Activated CD8-positive, alpha-beta memory T cell treated with anti-CD3 and anti-CD28 coated beads for 48 hours (primary cell): ENCODE measurements at regions not wholly inside any gene's neighbourhood (a gene's known extent, or its start where the extent isn't known, plus 50 kb on each side); places are given as distances from the start of the nearest gene placed in this dataset.

Experiments
- DNase-seq, 3 experiments: peaks; one replicate each; pipeline ENCODE4 v3.0.0-alpha.2; 2020; ENCODE audit warnings: low read depth in 2 of 3, low spot score in 2 of 3

- no peak for DNase-seq
Measured at GRCh38 chr13:31925079-31925478, 106.5 kb upstream of the FRY start.

DNA sequence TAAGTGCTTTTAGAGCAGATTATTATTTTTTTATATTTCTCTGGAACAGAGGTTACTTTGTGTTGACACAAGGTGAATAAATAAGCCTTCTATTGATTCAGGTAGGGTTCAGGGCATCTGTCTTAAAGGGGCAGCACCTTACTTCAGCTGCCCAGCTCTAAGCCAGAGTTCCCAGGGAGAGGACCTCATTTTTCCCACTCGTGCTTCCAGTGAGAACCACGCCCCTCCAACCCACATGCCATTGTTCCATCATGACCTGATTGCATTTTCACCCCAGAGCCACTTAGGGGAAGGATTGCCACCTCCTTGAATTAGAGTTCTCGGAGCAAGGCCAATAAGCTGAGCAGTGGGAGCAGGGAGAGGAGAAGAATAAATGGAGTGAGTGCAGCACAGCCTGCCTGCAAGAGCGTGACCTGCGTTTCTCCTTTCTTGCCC lies 104.3 kb upstream of the FRY start:
- no peak for DNase-seq

- DNase-seq: no peak
Measured at GRCh38 chr13:31929031-31929770, 102.4 kb upstream of the FRY start.

DNA sequence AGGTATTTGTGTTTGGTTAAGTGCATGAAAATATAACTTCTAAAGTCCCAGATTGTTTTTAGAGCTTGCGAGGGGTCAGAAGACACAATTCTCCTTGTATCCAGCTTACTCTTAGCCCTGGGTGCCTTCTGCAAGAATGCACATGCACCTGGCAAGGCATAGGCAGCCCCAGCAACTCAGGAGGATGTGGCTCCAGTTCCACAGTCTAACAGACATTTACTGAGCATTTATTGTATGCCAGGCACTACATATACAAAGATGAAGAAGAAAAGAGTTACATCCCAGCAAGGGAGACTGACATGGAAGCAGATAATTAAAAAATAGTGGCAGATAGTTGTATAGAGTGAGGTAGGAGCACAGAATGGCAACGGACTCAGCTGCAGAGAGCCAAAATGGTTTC lies 101.1 kb upstream of the FRY start:
- no peak for DNase-seq

GRCh38 chr13:31930901-31931522 lies 100.6 kb upstream of the FRY start:
- DNase-seq: no peak

GRCh38 chr13:31937436-31937835 lies 94.1 kb upstream of the FRY start:
- DNase-seq: no peak

GRCh38 chr13:31940076-31940475 lies 91.5 kb upstream of the FRY start:
- no peak for DNase-seq

GRCh38 chr13:31943591-31943990 lies 88.0 kb upstream of the FRY start:
- DNase-seq: no peak

GRCh38 chr13:31944262-31945160 lies 87.1 kb upstream of the FRY start:
- DNase-seq: no peak

GRCh38 chr13:31945202-31945961 lies 86.2 kb upstream of the FRY start:
- no peak for DNase-seq

DNA sequence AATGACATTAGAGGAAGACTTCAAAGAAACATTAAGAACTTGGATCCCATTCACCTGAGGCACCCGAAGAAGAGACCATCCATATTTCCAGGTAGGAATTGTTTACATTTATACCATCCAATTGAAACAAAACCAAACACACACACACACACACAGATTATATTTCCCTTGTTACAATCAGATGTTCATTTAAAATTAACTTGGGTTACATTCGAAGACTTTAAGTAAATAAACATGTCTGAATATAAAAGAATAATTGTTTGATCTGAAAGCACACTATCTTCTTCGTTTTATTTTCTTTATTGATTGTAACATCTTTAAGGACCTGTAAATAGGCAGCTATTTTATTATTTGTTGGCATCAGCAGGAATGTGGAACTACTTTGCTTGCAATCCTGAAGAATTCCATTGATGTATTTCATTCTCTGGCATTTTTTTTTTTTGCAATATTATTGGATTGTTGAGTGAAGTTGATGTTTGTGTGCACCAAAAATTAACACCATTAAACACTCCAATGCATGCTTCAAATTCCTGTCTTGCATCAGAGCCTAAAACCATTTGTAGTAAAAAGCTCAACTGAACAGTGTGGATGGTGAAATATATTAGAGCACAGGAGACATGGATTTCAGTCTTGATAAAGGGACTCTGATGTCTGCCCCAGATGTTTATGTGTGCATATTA lies 85.3 kb upstream of the FRY start:
- no peak for DNase-seq

DNA sequence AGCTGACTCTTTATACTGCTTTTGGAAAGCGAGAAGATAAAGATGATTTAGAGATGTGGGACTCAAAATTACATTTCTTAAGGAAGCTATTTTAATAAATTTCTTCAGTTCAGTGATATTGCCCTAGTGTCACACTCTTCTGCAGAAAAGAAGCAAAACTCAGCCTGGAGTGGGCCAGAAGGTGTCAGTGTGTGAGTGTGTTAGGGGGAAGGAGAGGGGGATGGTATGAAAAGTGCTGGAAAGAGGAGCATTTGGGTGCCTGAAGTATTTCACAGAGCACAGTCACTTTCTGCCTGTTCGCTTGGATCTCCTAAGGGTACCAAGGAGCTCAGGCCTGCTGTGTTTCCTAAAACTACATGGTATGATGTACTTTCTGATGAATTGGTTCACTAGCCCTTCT lies 84.5 kb upstream of the FRY start:
- no peak for DNase-seq

DNA sequence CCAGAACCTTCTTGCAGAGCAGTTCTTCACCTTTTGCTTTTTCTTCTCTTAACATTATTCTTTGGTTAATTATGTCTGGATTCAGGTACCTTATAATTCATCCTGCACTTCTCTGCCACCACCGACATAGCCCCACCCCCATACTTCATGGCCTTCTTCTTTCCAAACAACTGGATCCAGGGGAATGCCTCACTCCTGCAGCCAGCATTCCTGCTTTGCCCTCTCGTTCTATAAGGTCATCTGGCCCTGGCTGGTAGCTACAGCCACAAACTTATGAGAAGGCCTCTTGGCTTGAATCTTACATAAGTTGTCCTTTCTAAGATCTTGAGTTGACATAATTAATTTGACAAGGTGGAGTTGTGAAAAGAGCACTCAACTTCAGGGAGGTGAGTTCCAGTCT lies 84.1 kb upstream of the FRY start:
- DNase-seq: no peak

DNA sequence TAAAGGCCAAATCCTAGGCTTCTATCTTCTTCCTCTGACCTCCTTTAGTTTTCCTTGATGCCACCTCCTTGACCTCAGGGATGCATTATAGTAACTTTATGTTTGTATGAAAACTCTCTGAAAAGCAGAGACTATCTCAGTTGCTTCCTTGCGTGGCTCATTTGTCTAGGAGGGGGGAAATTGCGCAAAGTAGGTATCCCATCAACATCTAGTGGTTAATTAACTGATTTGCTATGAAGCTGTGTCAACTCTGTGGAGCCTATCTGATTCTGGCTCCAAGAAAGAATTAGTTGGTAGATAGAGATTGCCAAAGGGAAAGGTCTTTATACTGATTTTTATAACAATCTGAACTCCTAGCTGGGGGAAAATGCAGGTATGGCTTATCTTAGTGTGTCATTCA lies 82.1 kb upstream of the FRY start:
- no peak for DNase-seq

DNA sequence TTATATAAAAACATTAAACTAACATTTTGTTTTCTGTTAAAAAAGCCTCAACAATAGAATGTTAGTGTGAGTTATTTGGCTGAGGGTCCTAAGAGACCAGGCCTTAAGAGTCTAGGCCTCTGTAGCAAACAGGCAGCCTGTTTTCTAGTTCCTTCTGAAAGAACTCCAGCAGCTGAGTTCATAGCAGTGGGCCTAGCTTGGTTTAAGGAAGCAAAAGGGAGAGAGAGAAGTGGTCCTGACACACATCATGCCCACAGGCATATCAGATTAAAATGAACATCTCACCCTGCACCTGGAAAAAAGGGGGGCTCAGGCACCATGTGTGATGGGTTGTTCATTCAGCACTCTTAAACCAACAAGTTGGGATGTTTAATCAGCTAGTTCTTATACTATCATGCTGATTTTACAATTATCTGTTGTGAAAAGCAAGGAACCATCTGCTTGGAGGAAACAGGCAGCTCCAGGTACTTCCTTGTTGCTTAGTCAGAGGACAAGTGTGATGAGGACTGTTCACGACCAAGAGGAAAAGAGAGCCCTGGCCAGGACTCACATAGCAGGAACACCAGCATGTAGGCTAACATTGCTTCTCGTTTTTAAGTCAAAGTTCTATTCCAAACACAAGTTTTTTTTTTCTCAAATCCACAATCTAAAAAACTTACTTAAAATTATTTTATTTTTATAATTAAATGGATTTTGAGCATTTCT lies 81.3 kb upstream of the FRY start:
- DNase-seq: no peak

GRCh38 chr13:31951215-31951678 lies 80.3 kb upstream of the FRY start:
- no peak for DNase-seq

DNA sequence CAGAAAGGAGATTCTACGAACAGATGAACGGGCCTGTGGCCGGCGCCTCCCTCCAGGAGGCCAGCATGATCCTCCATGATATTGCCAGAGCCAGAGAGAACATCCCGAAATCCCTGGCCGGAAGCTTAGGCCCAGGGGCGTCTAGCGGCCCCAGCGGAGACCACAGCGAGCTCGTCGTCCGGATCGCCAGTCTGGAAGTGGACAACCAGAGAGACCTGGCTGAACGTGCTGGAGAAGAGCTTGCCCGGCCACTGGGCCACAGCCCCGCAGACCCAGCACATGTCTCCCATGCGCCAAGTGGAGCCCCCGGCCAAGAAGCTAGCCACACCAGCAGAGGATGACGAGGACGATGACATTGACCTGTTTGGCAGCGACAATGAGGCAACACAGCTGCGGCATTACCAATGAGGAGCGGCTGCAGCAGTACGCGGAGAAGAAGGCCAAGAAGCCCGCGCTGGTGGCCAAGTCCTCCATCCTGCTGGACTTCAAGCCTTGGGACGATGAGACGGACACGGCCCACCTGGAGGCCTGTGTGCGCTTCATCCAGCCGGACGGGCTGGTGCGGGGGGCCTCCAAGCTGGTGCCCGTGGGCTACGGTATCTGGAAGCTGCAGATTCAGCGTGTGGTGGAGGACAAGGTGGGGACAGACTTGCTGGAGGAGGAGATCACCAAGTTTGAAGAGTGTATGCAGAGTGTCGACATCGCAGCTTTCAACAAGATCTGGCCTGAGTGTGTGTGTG lies 78.8 kb upstream of the FRY start:
- no peak for DNase-seq

GRCh38 chr13:31955101-31955500 lies 76.5 kb upstream of the FRY start:
- no peak for DNase-seq

GRCh38 chr13:31955741-31956140 lies 75.8 kb upstream of the FRY start:
- DNase-seq: no peak
